GM10266 (cell line): ENCODE measurements at regions not wholly inside any gene's neighbourhood (a gene's known extent, or its start where the extent isn't known, plus 50 kb on each side); places are given as distances from the start of the nearest gene placed in this dataset.

Experiments used
- DNase-seq: peaks from one replicate; pipeline ENCODE4 v3.0.0; 2012; ENCODE audit errors: extremely low spot score
- CTCF ChIP-seq: IDR thresholded peaks from 2 replicates; pipeline ENCODE4 v1.5.1; 2012; ENCODE audit warnings: mild to moderate bottlenecking, low read depth; ENCODE audit not compliant: control insufficient read depth, insufficient read depth; ENCODE audit errors: missing control alignments

GRCh38 chr9:81193362-81194339 lies 495.7 kb downstream of the TLE1 start:
- no peak for DNase-seq
- TF ChIP-seq CTCF: no peak

- TF ChIP-seq CTCF: no peak
- no peak for DNase-seq
These were observed 498.1 kb downstream of the TLE1 start for GRCh38 chr9:81191222-81191621.

- no peak for TF ChIP-seq CTCF
- DNase-seq: no peak
These were observed 498.7 kb downstream of the TLE1 start for GRCh38 chr9:81190659-81191058.

- no peak for DNase-seq
- TF ChIP-seq CTCF: no peak
These were observed 505.6 kb downstream of the TLE1 start for GRCh38 chr9:81183761-81184160.

GRCh38 chr9:81182431-81182830 lies 506.9 kb downstream of the TLE1 start:
- no peak for DNase-seq
- no peak for TF ChIP-seq CTCF

GRCh38 chr9:81174023-81174422 lies 515.3 kb downstream of the TLE1 start:
- DNase-seq: no peak
- no peak for TF ChIP-seq CTCF

- no peak for DNase-seq
These were observed 517.7 kb downstream of the TLE1 start for GRCh38 chr9:81171689-81172088.

More at GRCh38 chr9:81171689-81172088, 517.7 kb downstream of the TLE1 start:
- no peak for TF ChIP-seq CTCF
